Breast epithelium (tissue), 4 donors: ENCODE measurements at regions not wholly inside any gene's neighbourhood (a gene's known extent, or its start where the extent isn't known, plus 50 kb on each side); places are given as distances from the start of the nearest gene placed in this dataset.

Experiments used
- DNase-seq, 2 donors: peaks; one replicate each; pipeline ENCODE4 v3.0.0-alpha.2; 2019; ENCODE audit warnings: low spot score in 2 of 2
- H3K27ac ChIP-seq, 2 donors: fragments of 200-600 bp; sonication (generic) in 1 of 2; one replicate each; pipeline ENCODE4 v1.5.1; 2016 to 2019; ENCODE audit warnings: mild to moderate bottlenecking in 1 of 2
- H3K27me3 ChIP-seq, 2 donors: fragments of 200-600 bp; sonication (generic) in 1 of 2; one replicate each; pipeline versions ENCODE4 v1.5.1 to v1.6.0; 2017 to 2019; ENCODE audit warnings: control low read depth in 1 of 2, mild to moderate bottlenecking in 1 of 2
- H3K36me3 ChIP-seq: fragments of 200-600 bp; one replicate; pipeline ENCODE4 v1.5.1; 2019
- H3K4me1 ChIP-seq, 2 donors: fragments of 200-600 bp; sonication (generic); one replicate each; pipeline ENCODE4 v1.5.1; 2016 to 2019; ENCODE audit warnings: control low read depth in 1 of 2
- H3K4me3 ChIP-seq, 3 donors: fragments of 200-600 bp; sonication (generic); 1 replicate in 2 of 3; 2 replicates in 1 of 3; pipeline ENCODE4 v1.5.1; 2016 to 2019; ENCODE audit warnings: mild to moderate bottlenecking in 3 of 3, moderate library complexity in 2 of 3
- H3K9me3 ChIP-seq, 2 donors: fragments of 200-600 bp; sonication (generic) in 1 of 2; one replicate each; pipeline ENCODE4 v1.5.1; 2016 to 2019; ENCODE audit warnings: control low read depth in 1 of 2
- POLR2A ChIP-seq: fragments of 450-650 bp; IDR thresholded peaks from one replicate; pipeline ENCODE4 v1.6.1; 2016; ENCODE audit warnings: antibody characterized with exemption, mild to moderate bottlenecking, moderate library complexity
- POLR2AphosphoS5 ChIP-seq, 3 donors: sonication (generic); formaldehyde crosslinking; IDR thresholded peaks; one replicate each; pipeline ENCODE4 v1.6.1; 2017; ENCODE audit warnings: antibody characterized with exemption in 3 of 3
- intact Hi-C: fragments of 100-400 bp; cut with DNase I; formaldehyde crosslinking; loops from one replicate; pipeline ENCODE4 v1.15.1; 2023; ENCODE audit warnings: low total_unique reads
- TF ChIP-seq, protein P1 (sequence below), 3 donors: fragments of 450-650 bp; IDR thresholded peaks; one replicate each; pipeline ENCODE4 v1.5.1; 2016 to 2017; ENCODE audit warnings: antibody characterized with exemption in 3 of 3, mild to moderate bottlenecking in 3 of 3, moderate library complexity in 3 of 3

DNA sequence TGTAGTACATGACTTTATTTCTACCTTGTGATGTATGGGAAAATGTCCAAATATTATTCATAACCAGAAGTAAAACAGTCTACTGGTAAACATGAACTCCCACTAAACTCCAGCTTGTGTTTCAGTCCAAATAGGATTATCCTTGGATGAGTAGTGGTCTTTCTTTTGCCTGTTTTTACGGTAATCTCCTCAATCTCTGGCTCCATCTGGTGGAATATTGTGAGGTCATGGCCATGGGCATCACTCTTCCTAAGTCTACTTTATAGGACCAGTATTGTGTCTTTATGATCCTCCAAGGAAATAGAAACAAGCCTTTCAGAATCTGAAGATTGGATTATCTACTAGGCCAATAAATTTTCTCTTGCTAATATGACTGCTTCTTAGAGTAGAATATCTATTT is 505.0 kb downstream of the BMP2 start:
- H3K27me3 ChIP-seq = no peaks in the 10 kb centered on the region
- H3K27ac ChIP-seq = no peak overlapping the region
- no peaks in the 10 kb centered on the region for H3K36me3 ChIP-seq
- no peak for TF ChIP-seq POLR2AphosphoS5 (IDR thresholded peaks at IDR 0.05)
- TF ChIP-seq, protein P1, sequence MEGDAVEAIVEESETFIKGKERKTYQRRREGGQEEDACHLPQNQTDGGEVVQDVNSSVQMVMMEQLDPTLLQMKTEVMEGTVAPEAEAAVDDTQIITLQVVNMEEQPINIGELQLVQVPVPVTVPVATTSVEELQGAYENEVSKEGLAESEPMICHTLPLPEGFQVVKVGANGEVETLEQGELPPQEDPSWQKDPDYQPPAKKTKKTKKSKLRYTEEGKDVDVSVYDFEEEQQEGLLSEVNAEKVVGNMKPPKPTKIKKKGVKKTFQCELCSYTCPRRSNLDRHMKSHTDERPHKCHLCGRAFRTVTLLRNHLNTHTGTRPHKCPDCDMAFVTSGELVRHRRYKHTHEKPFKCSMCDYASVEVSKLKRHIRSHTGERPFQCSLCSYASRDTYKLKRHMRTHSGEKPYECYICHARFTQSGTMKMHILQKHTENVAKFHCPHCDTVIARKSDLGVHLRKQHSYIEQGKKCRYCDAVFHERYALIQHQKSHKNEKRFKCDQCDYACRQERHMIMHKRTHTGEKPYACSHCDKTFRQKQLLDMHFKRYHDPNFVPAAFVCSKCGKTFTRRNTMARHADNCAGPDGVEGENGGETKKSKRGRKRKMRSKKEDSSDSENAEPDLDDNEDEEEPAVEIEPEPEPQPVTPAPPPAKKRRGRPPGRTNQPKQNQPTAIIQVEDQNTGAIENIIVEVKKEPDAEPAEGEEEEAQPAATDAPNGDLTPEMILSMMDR (IDR thresholded peaks at IDR 0.05) = no peak
- DNase-seq = no peak
- H3K4me1 ChIP-seq = no peaks in the 10 kb centered on the region
- H3K9me3 ChIP-seq = no peaks in the 10 kb centered on the region
- intact Hi-C loops = no loop called here
- H3K4me3 ChIP-seq = no peak overlapping the region

DNA sequence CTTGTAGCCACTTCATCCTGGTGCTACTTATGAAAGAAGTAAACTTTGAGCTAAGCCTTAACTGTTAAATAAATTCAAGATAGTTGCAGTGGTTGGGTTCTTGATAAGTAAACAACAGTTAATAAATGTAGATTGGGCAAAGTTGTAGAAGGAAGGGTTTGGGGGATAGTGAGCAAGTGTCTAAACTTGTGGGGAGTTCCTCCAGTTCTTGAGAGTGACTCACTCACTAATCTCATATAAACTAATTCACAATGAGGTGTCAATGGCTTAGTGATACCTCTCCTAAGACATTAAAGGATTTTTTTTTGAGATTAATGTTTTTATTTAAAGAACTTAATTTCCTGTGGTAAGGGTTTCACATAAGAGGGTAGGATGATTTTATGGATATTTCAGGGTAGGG is 507.4 kb downstream of the BMP2 start:
- Histone ChIP-seq H3K27ac (no peak overlapping the region), H3K27me3 (no peaks in the 10 kb centered on the region), H3K4me3 (no peak overlapping the region), H3K36me3 (no peaks in the 10 kb centered on the region), H3K9me3 (no peaks in the 10 kb centered on the region), H3K4me1 (no peaks in the 10 kb centered on the region)
- DNase-seq = no peak
- intact Hi-C loops = no loop called here
- TF ChIP-seq POLR2A = no peak

DNA sequence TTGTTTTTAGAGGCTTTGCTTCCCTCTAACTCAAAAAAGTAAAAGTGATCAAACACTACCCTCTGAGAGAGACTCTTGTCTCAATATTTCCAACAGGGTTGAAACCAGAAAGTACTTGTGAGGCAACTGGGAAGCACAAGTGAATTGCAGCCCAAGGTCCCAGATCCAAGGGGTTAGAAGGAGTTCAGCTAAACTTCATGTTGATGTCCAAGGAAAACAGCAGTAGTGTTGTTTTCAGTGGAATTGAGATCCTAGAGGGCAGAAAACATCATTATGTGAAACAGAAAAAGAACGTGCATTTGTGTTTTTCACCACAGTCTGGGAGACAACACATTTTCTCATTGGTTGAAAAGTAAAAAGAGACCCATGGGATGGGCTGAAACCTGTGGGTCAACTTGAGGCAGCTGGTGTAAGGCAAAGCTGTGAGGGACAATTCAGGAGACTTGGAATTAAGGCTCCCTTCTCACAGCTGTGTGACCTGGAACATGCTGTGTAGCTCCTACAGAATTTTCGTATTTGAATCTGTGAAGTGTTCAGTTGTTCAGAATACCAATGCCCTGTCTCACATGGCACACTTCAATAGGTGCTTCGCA is 508.3 kb downstream of the BMP2 start:
- intact Hi-C loops = no loop called here
- Histone ChIP-seq H3K4me3 (no peak overlapping the region), H3K27ac (no peak overlapping the region), H3K36me3 (no peaks in the 10 kb centered on the region), H3K27me3 (no peaks in the 10 kb centered on the region), H3K4me1 (no peaks in the 10 kb centered on the region), H3K9me3 (no peaks in the 10 kb centered on the region)
- DNase-seq = no peak
- TF ChIP-seq POLR2A = no peak
- TF ChIP-seq, protein P1 (IDR thresholded peaks at IDR 0.05) = no peak
- TF ChIP-seq POLR2AphosphoS5 (IDR thresholded peaks at IDR 0.05) = no peak

DNA sequence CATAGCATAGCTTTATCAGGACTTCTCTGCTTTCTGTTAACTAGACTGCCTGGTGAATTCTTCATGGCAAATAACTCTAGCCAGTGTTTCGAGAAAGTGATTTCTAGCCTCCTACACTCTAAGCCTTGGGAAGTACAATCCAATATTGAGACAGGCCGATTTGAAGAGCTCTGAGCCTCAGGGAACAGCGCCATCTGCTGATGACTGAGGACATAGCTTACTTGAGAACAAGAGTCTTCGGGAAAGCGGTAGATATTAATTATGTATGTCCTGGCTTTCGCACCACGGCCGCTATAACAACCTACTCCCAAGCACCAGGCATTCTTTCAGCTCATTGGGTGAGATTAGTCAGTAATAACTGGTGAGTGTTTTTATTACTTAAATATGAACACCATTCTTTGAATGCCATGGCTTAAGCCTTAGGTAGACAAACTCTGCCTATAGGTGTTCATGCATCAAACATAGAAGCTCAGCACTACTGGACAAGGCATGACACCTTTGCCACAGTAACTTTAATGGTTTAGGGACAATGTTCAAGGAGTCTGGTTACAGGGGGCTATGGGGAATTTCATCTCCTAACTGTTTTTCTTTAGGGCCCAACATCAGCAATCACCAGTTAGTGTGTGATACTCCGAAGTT is 518.6 kb downstream of the BMP2 start:
- Histone ChIP-seq H3K27ac (no peak overlapping the region), H3K36me3 (no peaks in the 10 kb centered on the region), H3K9me3 (no peaks in the 10 kb centered on the region), H3K4me3 (no peak overlapping the region), H3K4me1 (no peaks in the 10 kb centered on the region), H3K27me3 (no peaks in the 10 kb centered on the region)
- TF ChIP-seq, protein P1 (IDR thresholded peaks at IDR 0.05) = peak; percentile 14 to 66 (median 64)
- TF ChIP-seq POLR2AphosphoS5 (IDR thresholded peaks at IDR 0.05) (no peak), POLR2A (no peak)
- DNase-seq = peak; percentile 48 to 66
- intact Hi-C loops = no loop called here

DNA sequence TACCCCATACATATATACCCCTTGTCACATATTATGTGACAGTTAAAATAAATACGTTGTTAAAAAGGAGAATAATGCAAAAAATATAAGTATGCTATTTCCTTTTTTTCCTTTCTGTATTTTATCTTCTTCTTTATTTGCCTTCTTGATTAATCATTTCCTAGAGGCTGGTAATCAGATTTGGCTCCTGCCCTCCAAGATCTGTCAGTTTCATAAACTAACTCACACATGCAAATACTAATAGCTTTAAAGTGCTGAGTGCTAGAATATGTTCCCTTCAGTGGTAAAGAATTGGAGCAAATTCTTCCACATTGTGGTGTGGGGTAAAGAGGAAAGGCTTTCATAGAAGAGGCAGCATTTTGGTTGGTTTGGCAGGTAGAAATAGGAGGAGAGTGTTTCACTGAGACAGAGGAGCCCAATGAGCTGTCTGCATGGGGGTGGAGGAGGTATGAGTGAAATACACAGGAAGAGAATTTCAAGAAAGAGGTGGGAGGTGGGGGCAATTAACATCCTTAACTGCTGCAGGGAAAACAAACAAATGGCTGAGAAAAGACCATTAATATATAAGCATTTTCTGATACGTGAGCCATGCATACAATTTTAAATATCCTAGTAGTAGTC is 523.9 kb downstream of the BMP2 start:
- no peak for DNase-seq
- intact Hi-C loops = no loop called here
- no peaks in the 10 kb centered on the region for H3K4me1 ChIP-seq
- TF ChIP-seq, protein P1 (IDR thresholded peaks at IDR 0.05) = no peak
- TF ChIP-seq POLR2AphosphoS5 (IDR thresholded peaks at IDR 0.05) (no peak), POLR2A (no peak)
- no peaks in the 10 kb centered on the region for H3K36me3 ChIP-seq
- H3K27me3 ChIP-seq = no peaks in the 10 kb centered on the region
- no peak overlapping the region for H3K4me3 ChIP-seq
- H3K27ac ChIP-seq = no peak overlapping the region
- no peaks in the 10 kb centered on the region for H3K9me3 ChIP-seq
